Right hindlimb (tissue), 1 donor: ENCODE measurements at regions not wholly inside any gene's neighbourhood (a gene's known extent, or its start where the extent isn't known, plus 50 kb on each side); places are given as distances from the start of the nearest gene placed in this dataset.

Source experiments
- DNase-seq: peaks from one replicate; pipeline ENCODE4 v3.0.0-alpha.2; 2018

DNA sequence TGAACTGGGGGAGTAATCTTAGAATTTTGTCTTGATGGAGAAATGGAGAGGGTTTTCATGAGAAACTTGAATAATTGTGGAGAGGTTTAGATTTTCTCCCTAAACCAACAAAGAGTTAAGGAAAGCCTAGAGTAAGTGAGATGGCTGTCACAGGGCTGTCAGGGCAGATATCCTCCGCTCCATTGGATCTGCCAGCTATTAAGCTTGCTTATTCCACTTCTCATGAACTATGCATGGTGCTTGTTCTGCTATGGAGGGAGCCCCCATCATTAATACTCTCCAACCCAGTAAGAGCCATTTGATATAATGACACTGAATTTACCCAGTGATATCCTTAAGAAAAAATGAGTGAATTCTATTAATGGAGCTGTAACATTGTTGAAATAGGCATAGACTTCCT, 342.8 kb upstream of the MTNR1B start:
- DNase-seq = no peak

DNA sequence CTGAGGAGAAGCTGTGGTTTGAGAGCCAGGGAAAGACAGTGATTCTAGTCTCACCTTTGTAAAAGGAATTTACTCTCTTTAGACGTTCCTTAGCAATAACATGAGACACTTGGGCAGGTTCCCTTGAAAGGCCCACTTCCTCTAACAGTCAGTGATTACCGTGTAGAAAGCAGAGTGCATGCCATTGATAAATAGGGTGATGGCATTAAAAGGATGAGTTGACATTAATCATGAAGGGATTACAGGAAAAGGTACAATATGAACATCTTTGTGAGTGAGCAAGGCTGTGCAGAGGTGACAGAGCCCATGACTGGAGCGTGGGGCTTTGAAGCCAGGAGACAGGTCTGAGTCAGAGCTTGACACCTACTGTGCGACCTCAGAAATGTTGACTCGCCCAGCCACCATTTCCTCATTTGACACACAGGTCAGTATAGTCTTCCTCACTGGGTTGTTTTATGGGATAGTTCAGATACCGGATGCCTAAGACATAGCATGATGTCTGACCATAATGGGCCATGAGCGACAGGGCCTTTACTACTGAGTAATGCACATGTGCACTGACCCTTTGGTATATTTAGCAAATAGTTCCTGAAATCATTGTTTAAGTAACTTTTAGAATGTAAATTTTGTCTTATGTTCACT, 341.7 kb upstream of the MTNR1B start:
- DNase-seq = no peak

DNA sequence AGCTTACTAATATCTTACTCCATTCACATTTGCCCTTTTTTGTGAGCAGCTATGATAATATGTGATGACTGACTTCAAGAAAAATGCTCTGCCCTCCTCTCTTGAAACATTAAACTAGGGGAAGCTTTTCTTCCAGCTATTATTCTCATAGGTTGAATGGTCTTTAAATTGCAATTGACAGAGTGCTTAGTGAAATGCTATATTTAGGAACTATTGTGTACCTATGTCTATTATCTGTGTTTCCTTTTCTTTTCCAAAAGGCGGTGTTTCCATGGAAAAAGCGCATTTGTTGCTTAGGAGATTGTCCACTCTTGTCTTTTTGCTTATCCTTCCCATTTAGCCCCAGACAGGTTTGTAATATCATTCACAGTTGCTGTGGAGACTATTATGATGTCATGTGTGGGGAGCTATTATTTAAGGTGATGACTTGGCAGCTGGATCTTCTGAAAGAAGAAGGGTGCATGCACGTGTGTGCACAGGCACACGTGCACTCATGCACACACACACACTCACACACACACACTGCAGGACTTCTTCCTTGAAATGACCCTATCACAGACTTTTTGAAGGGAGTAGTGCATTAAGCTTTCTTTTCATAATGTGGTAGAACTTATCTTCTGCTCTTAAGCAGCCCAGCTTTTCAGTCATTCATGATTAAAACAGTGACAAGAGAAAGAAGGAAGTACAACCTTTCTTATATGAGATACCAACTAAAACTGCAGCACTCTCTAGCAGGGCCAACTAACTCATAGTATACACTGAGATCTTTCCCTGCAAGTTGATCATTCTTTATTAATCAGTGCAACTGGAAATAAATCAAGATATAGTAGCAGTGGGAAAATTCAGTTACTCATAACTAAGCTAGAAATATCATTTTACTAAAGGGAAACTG, 340.8 kb upstream of the MTNR1B start:
- no peak for DNase-seq

DNA sequence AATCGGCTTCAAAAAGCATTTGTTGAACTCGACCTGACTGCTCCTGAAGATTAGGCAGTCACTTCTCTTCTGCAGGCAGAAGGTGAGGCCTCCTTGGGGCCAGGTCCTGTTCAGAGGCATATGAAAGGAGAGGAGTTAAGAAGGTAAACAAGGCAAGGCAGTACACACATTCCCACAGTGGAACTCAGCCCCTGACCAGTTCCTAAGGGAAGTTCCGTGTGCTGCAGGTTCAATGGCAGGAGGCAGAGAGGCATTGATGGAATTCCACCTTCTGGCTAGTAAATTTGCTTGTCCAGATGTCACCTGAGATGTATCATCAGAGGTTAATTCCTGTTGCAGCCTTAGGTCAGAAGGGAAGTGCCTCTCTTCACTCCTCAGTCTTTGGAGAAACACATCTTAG, 337.0 kb upstream of the MTNR1B start:
- DNase-seq = no peak

DNA sequence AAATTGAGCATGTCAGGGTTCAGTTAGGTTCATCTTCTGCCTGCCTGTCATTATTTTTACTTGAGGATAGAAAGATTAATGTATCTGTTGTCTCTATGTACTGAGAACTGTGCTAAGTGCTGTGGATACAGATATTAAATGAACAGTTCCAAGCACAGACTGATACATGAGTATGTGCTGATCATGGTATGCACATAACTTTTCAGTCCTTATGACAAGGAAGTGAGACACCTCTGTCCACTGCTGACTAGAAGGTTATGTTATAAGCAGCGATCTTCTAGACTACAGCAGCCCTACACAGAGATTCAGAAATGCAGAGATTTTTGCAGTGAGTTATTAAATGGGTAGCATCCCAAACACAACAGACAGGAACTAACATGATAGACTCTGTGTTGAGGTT, 335.6 kb upstream of the MTNR1B start:
- no peak for DNase-seq

DNA sequence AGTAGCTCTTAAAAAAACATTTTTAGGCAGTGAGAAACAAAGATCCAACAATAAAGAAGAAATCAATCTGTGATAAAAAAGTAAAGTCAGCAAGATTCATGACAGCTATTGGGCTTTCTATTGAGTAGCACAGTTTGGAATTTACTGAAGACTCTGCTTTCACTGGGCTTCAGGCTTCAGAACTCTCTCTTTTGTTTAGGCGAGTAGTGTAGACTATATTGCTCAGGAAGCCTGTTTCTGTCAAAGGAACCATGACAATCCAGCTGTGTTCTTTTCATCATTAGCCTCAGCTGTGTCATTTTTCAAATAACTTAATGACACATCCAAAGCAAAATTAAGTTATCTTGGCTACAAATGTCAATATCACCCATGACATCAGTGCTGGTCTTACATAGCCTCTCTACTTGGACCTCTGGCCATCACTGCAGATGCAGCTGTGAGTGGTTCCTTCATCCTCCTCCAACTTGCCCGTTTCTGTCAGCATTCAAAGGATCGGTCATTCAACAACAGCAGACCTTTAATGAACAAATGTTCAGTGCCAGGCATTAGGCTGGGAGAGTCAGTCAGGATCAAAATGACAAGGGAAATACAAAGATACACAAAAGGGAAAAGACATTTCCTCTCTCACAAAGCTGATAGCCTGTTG, 332.8 kb upstream of the MTNR1B start:
- DNase-seq = no peak

DNA sequence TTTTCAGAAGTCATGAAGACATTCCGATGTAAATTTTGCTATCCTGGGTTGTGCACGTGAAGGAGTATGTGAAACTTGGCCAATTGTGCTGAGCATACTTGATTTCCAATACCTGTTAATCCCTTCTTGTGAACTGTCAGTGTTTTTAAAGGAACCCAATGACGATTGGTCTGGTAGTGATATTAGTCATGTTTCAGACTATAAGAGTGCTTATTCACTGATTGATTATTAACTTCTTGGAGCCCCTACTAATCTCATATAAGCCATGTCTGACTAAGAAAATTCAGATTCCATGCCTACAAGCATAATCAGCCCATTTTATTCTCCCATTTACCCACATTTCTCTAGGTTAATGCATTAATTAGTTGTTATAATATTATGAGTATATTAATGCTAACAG, 330.8 kb upstream of the MTNR1B start:
- DNase-seq = no peak

DNA sequence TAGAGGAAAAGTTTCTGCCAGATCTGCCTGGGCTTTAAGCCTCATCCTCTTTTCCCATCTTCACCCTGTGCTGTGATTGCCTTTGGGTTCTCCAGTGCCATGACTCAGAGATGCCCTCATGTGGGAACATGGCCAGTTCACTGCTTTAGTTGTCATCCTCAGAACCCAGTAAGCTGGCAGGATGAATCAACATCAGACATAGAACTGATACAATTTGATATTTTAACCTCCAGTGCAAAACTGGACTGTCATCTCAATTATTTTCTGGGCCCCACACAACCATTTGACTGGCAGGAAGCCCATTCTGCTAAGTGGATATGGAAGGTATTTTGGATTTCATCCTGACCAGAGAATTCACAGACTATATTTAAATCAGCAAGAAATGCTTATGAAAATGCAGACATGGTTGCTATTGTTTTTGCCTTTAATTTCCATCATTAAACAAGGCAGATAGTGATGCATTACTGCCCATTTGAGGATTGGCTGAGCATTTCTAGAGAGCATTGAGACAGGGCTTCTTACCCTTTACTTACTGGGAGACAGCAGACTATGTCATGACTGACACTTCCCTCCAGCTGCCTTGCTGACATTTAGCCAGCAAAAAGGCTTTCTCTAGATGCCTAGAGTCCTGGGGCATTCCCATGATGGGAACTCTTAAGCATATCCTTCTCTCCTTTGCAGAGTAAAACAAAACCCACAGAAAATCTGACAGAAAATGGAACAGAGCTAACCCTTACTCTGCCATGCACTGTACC, 327.1 kb upstream of the MTNR1B start:
- DNase-seq = no peak

DNA sequence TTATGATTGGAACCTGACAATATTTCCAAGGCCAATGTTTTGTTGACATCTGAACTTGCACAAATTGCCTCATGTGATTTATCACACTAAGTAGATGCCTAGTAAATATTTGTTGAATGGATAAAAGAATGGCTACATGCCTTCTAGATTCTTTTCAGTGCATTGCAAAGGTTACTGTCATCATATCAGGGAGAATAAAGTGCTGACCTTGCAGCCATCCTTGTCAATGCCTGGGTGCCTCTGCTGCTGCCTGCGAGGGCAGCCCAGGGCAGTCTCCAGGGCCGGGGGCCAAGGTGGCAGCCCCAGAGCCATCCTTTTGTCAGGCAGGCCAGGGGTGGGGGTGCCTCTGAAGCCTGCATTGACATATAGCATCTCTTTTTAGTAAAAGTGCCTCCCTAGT, 325.6 kb upstream of the MTNR1B start:
- no peak for DNase-seq

DNA sequence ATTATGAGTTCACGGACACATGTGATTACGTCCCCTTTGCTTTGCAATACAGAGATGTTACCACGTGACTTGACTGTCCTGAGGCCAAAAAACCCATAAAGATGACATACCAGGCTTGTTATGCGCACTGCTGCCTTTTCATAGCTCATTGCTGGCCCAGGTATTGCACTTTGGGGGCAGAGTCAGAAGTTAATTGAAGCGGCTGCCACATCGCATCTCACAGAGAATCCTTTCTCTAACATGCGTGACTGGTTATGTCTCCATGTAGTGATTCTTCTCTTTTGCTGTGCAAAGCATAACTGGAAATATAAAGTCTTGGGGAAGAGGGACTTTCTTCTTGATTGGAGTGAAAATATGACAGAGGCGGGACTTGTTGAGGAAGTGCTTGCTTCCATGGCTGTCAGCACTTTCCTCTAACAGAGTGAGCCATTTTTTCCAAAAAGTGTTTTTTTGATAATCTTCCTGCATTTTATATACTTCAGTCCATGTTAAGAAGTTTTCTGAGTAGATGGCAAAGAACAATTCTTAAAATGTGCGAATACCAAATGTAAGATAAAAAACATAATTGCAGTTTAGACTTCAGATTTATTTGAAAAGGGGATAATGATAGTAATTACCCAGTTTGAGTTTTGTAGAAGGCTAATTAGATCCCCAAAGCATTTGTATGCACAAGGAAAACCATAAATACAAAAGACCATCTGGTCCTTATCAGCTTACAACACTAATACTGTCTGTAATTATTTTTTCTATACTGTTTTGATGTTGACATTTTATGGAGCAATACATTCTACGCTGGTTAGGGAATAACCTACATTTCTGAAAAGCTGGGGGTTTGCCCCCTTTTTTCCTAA, 324.6 kb upstream of the MTNR1B start:
- DNase-seq = no peak

DNA sequence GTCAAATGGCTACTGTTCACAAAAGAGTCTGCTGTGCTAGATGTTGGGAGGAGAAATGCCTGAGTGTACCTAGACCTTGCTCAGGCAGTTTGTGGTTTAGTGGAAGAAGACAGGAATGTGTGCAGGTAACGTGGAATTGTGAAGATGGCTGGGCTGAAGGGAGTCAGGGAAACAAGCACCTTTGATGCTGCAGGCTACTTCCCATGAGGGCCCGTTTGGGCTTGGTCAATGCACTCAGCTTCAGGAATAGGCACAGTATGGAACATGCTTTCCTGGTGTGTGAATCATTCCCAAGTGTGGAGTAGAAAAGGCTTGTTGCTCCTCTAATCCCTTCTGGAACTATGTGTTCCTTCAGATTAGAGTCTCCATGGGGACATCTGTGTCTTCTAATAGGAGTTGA, 318.3 kb upstream of the MTNR1B start:
- DNase-seq = no peak

DNA sequence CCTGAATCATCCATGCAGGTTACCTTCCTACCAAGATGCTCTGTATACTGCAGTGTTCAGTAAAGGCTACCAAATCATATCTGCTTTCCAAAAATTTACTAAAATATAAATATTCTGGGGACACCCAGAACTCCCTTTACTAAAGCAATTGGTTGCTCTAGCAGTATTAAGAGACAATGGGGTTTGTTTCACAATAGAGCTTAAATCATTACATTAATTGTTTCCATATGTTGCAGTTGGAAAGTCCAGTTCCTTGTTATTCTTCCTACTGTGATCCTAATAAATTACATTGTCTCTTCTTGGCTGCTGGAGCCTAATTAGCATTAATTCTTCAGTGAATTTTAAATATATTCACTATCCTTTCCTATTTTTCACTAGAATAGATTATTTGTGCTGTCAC, 316.0 kb upstream of the MTNR1B start:
- DNase-seq = no peak

DNA sequence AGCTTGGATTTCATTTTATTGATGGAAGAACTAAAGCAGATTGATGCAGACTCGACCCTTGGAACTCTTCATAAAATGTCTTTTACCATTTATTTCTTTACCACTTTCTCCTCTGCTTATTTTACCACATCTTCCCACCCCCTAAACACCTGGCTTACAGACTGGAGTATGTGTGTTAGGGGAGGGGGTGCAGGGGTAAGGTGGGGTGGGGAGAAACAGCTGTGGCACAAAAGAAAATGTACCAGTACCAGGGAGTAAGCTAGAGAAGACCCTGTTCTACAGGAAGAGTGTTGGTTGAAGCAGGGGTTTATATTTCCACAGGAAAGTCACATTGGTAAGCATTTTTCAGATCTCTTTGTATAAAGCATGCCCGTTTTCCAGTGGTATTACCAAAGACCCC, 312.7 kb upstream of the MTNR1B start:
- DNase-seq = no peak

DNA sequence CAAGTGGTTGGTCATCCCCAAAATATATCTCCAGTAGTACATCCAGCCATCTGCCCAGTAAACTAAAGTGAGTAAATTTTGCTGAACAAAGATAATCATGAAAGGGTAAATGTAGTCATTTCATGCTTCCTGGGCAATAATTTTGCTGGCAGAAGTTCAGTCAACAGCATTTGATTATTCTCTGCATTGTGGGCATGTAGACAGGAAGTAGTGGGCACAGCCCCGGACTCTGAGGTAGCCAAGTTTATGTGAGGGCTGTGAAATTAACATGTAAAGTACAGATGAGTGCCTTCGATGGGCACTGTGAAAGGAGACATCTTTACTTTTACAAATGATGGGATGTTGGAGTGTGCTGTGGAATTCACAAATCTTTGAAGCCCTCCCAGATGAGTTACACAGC, 312.2 kb upstream of the MTNR1B start:
- DNase-seq = no peak

DNA sequence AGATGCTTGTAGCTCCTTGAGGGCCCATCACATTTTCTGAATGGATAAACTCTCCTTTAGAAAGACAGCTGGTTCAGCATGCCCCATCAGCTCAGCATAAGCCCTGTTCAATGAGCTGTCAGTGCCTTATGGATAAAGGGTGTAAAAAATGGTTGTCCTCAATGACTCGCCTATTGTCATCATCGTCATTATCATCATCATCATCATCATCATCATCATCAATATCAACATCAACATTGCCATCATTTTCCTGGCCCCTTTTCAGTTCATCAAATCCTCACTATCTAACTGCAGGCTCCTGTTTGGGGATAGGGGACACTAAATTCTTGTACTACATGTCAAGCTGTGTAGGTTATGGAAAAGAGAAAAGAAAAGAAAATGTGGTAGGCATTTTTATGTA, 310.7 kb upstream of the MTNR1B start:
- DNase-seq = no peak

DNA sequence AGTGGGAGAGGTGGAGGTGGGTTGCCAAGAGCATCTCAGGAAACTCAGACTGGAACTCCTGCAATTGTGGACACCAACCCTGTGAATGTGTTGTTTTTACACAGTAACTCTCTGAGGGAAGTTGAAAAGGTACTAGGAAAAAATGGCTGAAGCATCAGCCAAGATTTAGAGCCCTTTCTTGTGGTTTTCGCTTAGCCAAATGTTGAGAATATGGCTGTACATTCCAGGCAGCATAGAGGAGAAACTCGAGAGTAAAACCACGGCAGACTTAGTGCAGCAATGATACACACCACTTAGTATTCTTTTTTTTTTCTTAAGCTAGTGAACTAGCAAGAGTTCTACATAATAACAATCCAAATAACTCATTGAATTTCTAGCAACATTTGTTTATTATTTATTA, 309.7 kb upstream of the MTNR1B start:
- no peak for DNase-seq

DNA sequence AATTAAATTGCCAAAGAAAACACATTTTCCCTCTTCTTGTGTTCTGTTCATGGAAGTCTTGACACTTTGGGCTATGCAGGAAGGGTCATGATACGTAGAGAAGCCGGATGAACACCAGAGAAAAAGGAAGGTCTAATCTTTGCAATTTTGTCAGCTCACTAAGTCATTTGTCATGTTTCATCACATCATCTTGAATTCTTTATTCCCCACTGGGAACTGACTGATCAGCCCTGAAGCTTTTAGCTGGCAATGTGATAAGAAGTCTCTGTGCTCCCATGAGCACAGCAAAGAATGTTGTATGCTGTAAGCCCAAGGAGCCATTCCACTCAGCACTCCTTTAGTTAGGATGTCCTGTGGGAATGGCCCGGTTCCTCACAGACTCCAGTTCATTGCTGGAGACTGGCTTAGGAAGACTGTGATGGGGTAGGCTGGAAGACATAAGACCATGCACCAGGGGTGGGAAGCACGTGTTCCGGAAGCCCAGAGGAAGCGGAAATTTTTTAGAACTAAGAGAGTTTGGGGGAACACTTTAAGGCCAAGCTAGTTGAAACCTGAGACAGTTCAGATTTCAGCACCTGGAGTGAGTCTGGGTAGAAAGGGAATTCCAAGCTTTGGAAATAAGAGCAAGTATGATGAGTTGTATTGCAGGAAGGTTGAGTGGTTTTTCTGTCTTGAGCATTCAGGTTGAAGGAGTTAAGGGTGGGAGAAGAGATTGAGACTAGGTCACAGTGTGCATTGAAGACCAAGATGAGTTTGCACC, 306.7 kb upstream of the MTNR1B start:
- DNase-seq = no peak

DNA sequence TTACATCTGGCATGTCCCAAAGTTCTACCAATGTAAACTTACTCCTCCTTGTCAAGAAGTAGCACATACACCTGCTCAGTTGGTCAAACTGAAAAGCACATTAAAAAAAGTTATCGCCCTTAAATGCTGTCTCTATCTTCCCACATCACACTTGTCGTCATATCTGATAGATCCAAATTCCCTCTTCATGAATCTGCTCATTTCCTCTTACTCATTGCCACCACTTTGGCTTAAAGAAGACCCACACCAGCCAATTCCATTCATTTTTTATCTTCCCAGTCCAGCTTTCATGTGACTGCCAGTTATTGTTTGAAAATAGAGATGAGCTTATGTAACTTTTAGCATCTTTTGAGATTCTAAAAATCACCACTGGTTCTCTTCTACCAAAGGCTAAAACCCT, 305.9 kb upstream of the MTNR1B start:
- DNase-seq = no peak

DNA sequence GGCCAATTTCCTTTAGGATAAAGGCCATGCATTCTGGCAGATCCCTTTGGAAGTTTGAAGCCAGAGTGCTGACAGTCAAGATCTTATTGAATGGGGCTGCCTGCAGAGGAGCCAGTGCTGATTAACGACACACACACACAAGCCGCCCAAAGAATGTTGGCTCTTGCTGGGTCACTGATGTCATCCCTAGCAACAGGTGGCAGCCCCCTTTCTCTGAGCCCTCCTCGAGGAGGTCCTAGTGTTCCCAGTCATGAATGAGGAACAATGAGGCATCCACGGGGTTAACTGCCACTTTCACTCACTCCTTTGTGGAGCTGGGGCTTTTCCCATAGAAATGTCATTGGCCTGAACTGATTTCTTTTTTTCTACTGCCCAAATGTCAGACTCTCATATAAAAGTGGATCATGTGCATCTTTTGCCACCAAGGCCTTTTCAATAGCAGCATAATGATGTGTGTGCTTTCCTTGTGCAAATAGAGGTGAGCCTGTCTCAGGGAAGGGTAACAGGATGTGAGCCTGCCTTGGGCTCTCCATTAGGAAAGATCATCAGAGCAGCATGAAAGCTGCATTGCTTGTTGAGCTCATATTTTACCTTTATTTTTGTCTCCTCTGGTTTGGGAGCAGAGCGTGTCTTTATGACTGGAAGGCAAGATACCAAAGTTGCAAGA, 301.8 kb upstream of the MTNR1B start:
- DNase-seq = no peak

DNA sequence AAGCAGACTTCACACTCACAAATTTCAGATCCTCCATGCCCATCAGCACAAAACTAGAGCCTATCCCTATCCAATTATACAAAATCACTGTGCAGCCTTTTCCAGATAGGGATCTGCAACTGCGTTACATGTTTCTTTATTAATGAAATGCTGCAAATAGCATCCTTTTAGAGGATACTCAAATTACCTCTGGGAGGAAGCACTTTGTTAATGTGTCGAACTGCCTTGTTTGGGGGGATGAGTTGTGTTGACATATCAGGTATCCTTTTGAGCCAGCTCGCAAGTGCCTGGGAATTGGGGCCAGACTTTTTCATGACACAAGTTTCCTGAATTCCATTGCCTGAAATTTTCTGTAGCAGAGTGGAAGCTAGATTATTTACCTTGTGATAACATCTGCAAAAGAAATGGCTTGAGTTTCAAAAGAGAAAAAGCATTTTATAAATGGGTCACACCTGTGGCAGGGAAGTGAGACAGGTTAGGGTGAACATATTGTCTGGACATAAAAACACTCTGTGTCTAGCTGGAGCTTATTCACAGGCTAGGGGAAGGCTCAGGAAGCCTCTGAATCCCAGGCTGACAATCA, 299.1 kb upstream of the MTNR1B start:
- no peak for DNase-seq

DNA sequence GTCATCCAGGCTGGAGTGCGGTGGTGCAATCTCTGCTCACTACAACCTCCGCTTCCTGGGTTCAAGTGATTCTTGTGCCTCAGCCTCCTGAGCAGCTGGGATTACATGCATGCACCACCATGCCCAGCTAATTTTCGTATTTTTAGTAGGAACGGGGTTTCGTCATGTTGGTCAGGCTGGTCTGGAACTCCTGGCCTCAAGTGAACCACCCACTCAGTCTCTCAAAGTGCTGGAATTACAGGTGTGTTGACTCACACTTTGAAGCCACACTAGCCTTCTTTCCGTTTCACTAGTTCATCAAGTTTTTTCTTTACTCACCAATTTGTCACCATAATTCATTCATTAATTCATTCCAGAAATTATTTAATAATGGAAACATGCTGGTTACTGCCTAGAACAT, 298.4 kb upstream of the MTNR1B start:
- no peak for DNase-seq
